ENCODE measurements at regions not wholly inside any gene's neighbourhood (a gene's known extent, or its start where the extent isn't known, plus 50 kb on each side); places are given as distances from the start of the nearest gene placed in this dataset.

DNA sequence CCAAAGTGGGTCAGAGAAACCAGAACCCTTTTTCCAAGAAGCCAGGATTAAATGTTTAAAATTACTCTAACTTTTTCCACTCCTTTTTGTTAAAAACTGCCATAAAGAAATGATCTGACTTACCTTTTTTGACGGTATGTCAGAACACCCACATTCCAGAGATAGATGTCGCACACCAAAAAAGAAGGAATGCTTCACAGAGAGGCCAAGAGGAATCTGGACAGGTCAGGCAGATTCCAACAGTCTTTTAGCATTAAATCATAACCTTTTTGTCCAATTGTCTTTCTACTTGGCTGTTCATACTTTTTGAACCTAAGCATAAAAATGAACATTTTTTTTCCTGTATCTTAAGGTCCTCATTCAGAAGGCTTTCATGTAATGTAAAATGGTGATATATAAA, 846.9 kb downstream of the NSUN3 start:
- TF ChIP-seq, protein P1, sequence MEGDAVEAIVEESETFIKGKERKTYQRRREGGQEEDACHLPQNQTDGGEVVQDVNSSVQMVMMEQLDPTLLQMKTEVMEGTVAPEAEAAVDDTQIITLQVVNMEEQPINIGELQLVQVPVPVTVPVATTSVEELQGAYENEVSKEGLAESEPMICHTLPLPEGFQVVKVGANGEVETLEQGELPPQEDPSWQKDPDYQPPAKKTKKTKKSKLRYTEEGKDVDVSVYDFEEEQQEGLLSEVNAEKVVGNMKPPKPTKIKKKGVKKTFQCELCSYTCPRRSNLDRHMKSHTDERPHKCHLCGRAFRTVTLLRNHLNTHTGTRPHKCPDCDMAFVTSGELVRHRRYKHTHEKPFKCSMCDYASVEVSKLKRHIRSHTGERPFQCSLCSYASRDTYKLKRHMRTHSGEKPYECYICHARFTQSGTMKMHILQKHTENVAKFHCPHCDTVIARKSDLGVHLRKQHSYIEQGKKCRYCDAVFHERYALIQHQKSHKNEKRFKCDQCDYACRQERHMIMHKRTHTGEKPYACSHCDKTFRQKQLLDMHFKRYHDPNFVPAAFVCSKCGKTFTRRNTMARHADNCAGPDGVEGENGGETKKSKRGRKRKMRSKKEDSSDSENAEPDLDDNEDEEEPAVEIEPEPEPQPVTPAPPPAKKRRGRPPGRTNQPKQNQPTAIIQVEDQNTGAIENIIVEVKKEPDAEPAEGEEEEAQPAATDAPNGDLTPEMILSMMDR (conservative IDR thresholded peaks at IDR 0.05) = no peak
- TF ChIP-seq ZFX (IDR thresholded peaks at IDR 0.05) = no peak

All from C4-2B (cell line).